ENCODE measurements at regions not wholly inside any gene's neighbourhood (a gene's known extent, or its start where the extent isn't known, plus 50 kb on each side); places are given as distances from the start of the nearest gene placed in this dataset.

GRCh38 chr2:195307751-195308150, 349.3 kb upstream of the SLC39A10 start:
- no peaks in the 10 kb centered on the region for H3K36me3 ChIP-seq (ENCODE audit: control insufficient read depth in 3 of 3, insufficient read depth in 2 of 3, low read depth in 1 of 3, low read length in 3 of 3)
- WGBS, 3 donors: 15 to 51% (median 33%) methylated on average over 7 of the region's 7 CpGs
- FAIRE-seq (no peak), DNase-seq (peak; percentile 24 to 43)
- H3K27ac ChIP-seq (ENCODE audit: low read depth in 1 of 3, low read length in 2 of 3): no peak overlapping the region
- H3K4me1 ChIP-seq (ENCODE audit: control insufficient read depth in 3 of 3, insufficient read depth in 2 of 3, low read depth in 1 of 3, low read length in 2 of 3): no peaks in the 10 kb centered on the region
- H3K4me3 ChIP-seq (ENCODE audit: low read depth in 1 of 3, low read length in 3 of 3): no peak overlapping the region
- no peaks in the 10 kb centered on the region for H3K27me3 ChIP-seq (ENCODE audit: control insufficient read depth in 3 of 3, insufficient read depth in 3 of 3, low read length in 3 of 3)
- no peaks in the 10 kb centered on the region for H3K9me3 ChIP-seq (ENCODE audit: control insufficient read depth in 2 of 2, insufficient read depth in 1 of 2, low read depth in 1 of 2, low read length in 1 of 2)

GRCh38 chr2:195304310-195304709, 352.7 kb upstream of the SLC39A10 start:
- Histone ChIP-seq H3K4me3 (ENCODE audit: low read depth in 1 of 3, low read length in 3 of 3) (no peak overlapping the region), H3K27me3 (ENCODE audit: control insufficient read depth in 3 of 3, insufficient read depth in 3 of 3, low read length in 3 of 3) (no peaks in the 10 kb centered on the region), H3K4me1 (ENCODE audit: control insufficient read depth in 3 of 3, insufficient read depth in 2 of 3, low read depth in 1 of 3, low read length in 2 of 3) (no peaks in the 10 kb centered on the region), H3K27ac (ENCODE audit: low read depth in 1 of 3, low read length in 2 of 3) (no peak overlapping the region), H3K9me3 (ENCODE audit: control insufficient read depth in 2 of 2, insufficient read depth in 1 of 2, low read depth in 1 of 2, low read length in 1 of 2) (no peaks in the 10 kb centered on the region), H3K36me3 (ENCODE audit: control insufficient read depth in 3 of 3, insufficient read depth in 2 of 3, low read depth in 1 of 3, low read length in 3 of 3) (no peaks in the 10 kb centered on the region)
- DNase-seq: no peak
- FAIRE-seq: no peak
- WGBS, 3 donors: 76 to 80% (median 76%) methylated on average over 5 of the region's 5 CpGs

- H3K9me3 ChIP-seq (ENCODE audit: control insufficient read depth in 2 of 2, insufficient read depth in 1 of 2, low read depth in 1 of 2, low read length in 1 of 2): no peaks in the 10 kb centered on the region
- H3K27me3 ChIP-seq (ENCODE audit: control insufficient read depth in 3 of 3, insufficient read depth in 3 of 3, low read length in 3 of 3): no peaks in the 10 kb centered on the region
- WGBS, 3 donors: 77 to 86% (median 85%) methylated on average over 2 of the region's 2 CpGs
- H3K36me3 ChIP-seq (ENCODE audit: control insufficient read depth in 3 of 3, insufficient read depth in 2 of 3, low read depth in 1 of 3, low read length in 3 of 3): no peaks in the 10 kb centered on the region
- no peak for FAIRE-seq
- H3K4me3 ChIP-seq (ENCODE audit: low read depth in 1 of 3, low read length in 3 of 3): no peak overlapping the region
- DNase-seq: no peak
- no peaks in the 10 kb centered on the region for H3K4me1 ChIP-seq (ENCODE audit: control insufficient read depth in 3 of 3, insufficient read depth in 2 of 3, low read depth in 1 of 3, low read length in 2 of 3)
- no peak overlapping the region for H3K27ac ChIP-seq (ENCODE audit: low read depth in 1 of 3, low read length in 2 of 3)
Observed at GRCh38 chr2:195300631-195301030, 356.4 kb upstream of the SLC39A10 start.

GRCh38 chr2:195299600-195299999, 357.4 kb upstream of the SLC39A10 start:
- Histone ChIP-seq H3K4me3 (ENCODE audit: low read depth in 1 of 3, low read length in 3 of 3) (no peak overlapping the region), H3K36me3 (ENCODE audit: control insufficient read depth in 3 of 3, insufficient read depth in 2 of 3, low read depth in 1 of 3, low read length in 3 of 3) (no peaks in the 10 kb centered on the region), H3K27ac (ENCODE audit: low read depth in 1 of 3, low read length in 2 of 3) (no peak overlapping the region), H3K27me3 (ENCODE audit: control insufficient read depth in 3 of 3, insufficient read depth in 3 of 3, low read length in 3 of 3) (no peaks in the 10 kb centered on the region), H3K9me3 (ENCODE audit: control insufficient read depth in 2 of 2, insufficient read depth in 1 of 2, low read depth in 1 of 2, low read length in 1 of 2) (no peaks in the 10 kb centered on the region), H3K4me1 (ENCODE audit: control insufficient read depth in 3 of 3, insufficient read depth in 2 of 3, low read depth in 1 of 3, low read length in 2 of 3) (no peaks in the 10 kb centered on the region)
- FAIRE-seq (no peak), DNase-seq (no peak)
- 45 to 80% (median 52%) methylated on average over 1 of the region's 1 CpG for WGBS, 3 donors

- no peaks in the 10 kb centered on the region for H3K4me1 ChIP-seq (ENCODE audit: control insufficient read depth in 3 of 3, insufficient read depth in 2 of 3, low read depth in 1 of 3, low read length in 2 of 3)
- no peaks in the 10 kb centered on the region for H3K9me3 ChIP-seq (ENCODE audit: control insufficient read depth in 2 of 2, insufficient read depth in 1 of 2, low read depth in 1 of 2, low read length in 1 of 2)
- H3K36me3 ChIP-seq (ENCODE audit: control insufficient read depth in 3 of 3, insufficient read depth in 2 of 3, low read depth in 1 of 3, low read length in 3 of 3): no peaks in the 10 kb centered on the region
- H3K4me3 ChIP-seq (ENCODE audit: low read depth in 1 of 3, low read length in 3 of 3): no peak overlapping the region
- H3K27me3 ChIP-seq (ENCODE audit: control insufficient read depth in 3 of 3, insufficient read depth in 3 of 3, low read length in 3 of 3): no peaks in the 10 kb centered on the region
- DNase-seq (no peak), FAIRE-seq (no peak)
- no peak overlapping the region for H3K27ac ChIP-seq (ENCODE audit: low read depth in 1 of 3, low read length in 2 of 3)
- WGBS, 3 donors: 35 to 62% (median 57%) methylated on average over 1 of the region's 1 CpG
Observed at GRCh38 chr2:195296490-195296889, 360.5 kb upstream of the SLC39A10 start.

GRCh38 chr2:195289081-195289480, 367.9 kb upstream of the SLC39A10 start:
- Histone ChIP-seq H3K27me3 (ENCODE audit: control insufficient read depth in 3 of 3, insufficient read depth in 3 of 3, low read length in 3 of 3) (no peaks in the 10 kb centered on the region), H3K4me3 (ENCODE audit: low read depth in 1 of 3, low read length in 3 of 3) (no peak overlapping the region), H3K4me1 (ENCODE audit: control insufficient read depth in 3 of 3, insufficient read depth in 2 of 3, low read depth in 1 of 3, low read length in 2 of 3) (no peaks in the 10 kb centered on the region), H3K9me3 (ENCODE audit: control insufficient read depth in 2 of 2, insufficient read depth in 1 of 2, low read depth in 1 of 2, low read length in 1 of 2) (no peaks in the 10 kb centered on the region), H3K36me3 (ENCODE audit: control insufficient read depth in 3 of 3, insufficient read depth in 2 of 3, low read depth in 1 of 3, low read length in 3 of 3) (no peaks in the 10 kb centered on the region), H3K27ac (ENCODE audit: low read depth in 1 of 3, low read length in 2 of 3) (no peak overlapping the region)
- no peak for FAIRE-seq
- no peak for DNase-seq

GRCh38 chr2:195279840-195280427, 377.1 kb upstream of the SLC39A10 start:
- H3K4me1 ChIP-seq (ENCODE audit: control insufficient read depth in 3 of 3, insufficient read depth in 2 of 3, low read depth in 1 of 3, low read length in 2 of 3): no peaks in the 10 kb centered on the region
- WGBS, 3 donors: 30 to 43% (median 41%) methylated on average over 1 of the region's 1 CpG
- H3K9me3 ChIP-seq (ENCODE audit: control insufficient read depth in 2 of 2, insufficient read depth in 1 of 2, low read depth in 1 of 2, low read length in 1 of 2): no peaks in the 10 kb centered on the region
- no peak overlapping the region for H3K27ac ChIP-seq (ENCODE audit: low read depth in 1 of 3, low read length in 2 of 3)
- H3K36me3 ChIP-seq (ENCODE audit: control insufficient read depth in 3 of 3, insufficient read depth in 2 of 3, low read depth in 1 of 3, low read length in 3 of 3): no peaks in the 10 kb centered on the region
- no peaks in the 10 kb centered on the region for H3K27me3 ChIP-seq (ENCODE audit: control insufficient read depth in 3 of 3, insufficient read depth in 3 of 3, low read length in 3 of 3)
- no peak overlapping the region for H3K4me3 ChIP-seq (ENCODE audit: low read depth in 1 of 3, low read length in 3 of 3)
- FAIRE-seq (no peak), DNase-seq (no peak)

GRCh38 chr2:195270466-195271039, 386.5 kb upstream of the SLC39A10 start:
- H3K4me1 ChIP-seq (ENCODE audit: control insufficient read depth in 3 of 3, insufficient read depth in 2 of 3, low read depth in 1 of 3, low read length in 2 of 3): no peaks in the 10 kb centered on the region
- no peaks in the 10 kb centered on the region for H3K27me3 ChIP-seq (ENCODE audit: control insufficient read depth in 3 of 3, insufficient read depth in 3 of 3, low read length in 3 of 3)
- DNase-seq (no peak), FAIRE-seq (no peak)
- no peaks in the 10 kb centered on the region for H3K36me3 ChIP-seq (ENCODE audit: control insufficient read depth in 3 of 3, insufficient read depth in 2 of 3, low read depth in 1 of 3, low read length in 3 of 3)
- peaks cover 0 to 6% of the 10 kb centered on the region in 2 donors for H3K9me3 ChIP-seq (ENCODE audit: control insufficient read depth in 2 of 2, insufficient read depth in 1 of 2, low read depth in 1 of 2, low read length in 1 of 2)
- 55 to 59% (median 58%) methylated on average over 5 of the region's 5 CpGs for WGBS, 3 donors
- no peak overlapping the region for H3K27ac ChIP-seq (ENCODE audit: low read depth in 1 of 3, low read length in 2 of 3)
- H3K4me3 ChIP-seq (ENCODE audit: low read depth in 1 of 3, low read length in 3 of 3): no peak overlapping the region

- DNase-seq (no peak), FAIRE-seq (no peak)
- Histone ChIP-seq H3K36me3 (ENCODE audit: control insufficient read depth in 3 of 3, insufficient read depth in 2 of 3, low read depth in 1 of 3, low read length in 3 of 3) (no peaks in the 10 kb centered on the region), H3K27ac (ENCODE audit: low read depth in 1 of 3, low read length in 2 of 3) (no peak overlapping the region), H3K27me3 (ENCODE audit: control insufficient read depth in 3 of 3, insufficient read depth in 3 of 3, low read length in 3 of 3) (no peaks in the 10 kb centered on the region), H3K4me1 (ENCODE audit: control insufficient read depth in 3 of 3, insufficient read depth in 2 of 3, low read depth in 1 of 3, low read length in 2 of 3) (no peaks in the 10 kb centered on the region), H3K4me3 (ENCODE audit: low read depth in 1 of 3, low read length in 3 of 3) (no peak overlapping the region), H3K9me3 (ENCODE audit: control insufficient read depth in 2 of 2, insufficient read depth in 1 of 2, low read depth in 1 of 2, low read length in 1 of 2) (peaks cover 0 to 6% of the 10 kb centered on the region in 2 donors)
- 69 to 71% (median 70%) methylated on average over 6 of the region's 6 CpGs for WGBS, 3 donors
Observed at GRCh38 chr2:195269220-195269619, 387.8 kb upstream of the SLC39A10 start.

Data from small intestine (tissue), 7 donors.